ENCODE measurements at regions not wholly inside any gene's neighbourhood (a gene's known extent, or its start where the extent isn't known, plus 50 kb on each side); places are given as distances from the start of the nearest gene placed in this dataset.

DNA sequence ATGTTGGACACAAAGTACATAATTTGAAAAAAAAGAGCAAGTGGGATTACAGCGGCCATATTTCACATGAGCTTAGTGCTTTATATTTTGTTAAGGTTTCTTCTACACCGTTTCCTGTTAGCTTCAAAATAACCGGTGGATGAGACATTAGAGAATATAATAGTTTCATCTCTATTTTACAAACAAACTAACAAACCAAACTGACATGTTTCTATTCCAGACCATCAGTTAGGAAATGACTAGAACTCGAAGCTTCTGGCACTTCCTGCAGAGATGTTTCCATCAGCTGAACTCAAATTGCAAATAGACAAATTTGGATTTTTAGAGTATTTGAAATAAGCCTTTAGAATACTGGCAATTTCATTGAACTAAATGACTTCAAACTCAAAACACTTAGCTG, 86.5 kb downstream of the MTRR start:
- Histone ChIP-seq H3K27ac (ENCODE audit: low read depth, low read length) (no peak overlapping the region), H3K27me3 (ENCODE audit: insufficient read depth, low read length) (peaks cover 7% of the 10 kb centered on the region; the same call in 1 of the 2 replicates), H3K4me1 (ENCODE audit: control insufficient read depth, insufficient read depth, low read length, unreplicated experiment) (no peaks in the 10 kb centered on the region), H3K79me2 (ENCODE audit: control insufficient read depth, insufficient read depth, low read length, unreplicated experiment) (no peaks in the 10 kb centered on the region), H3K4me3 (ENCODE audit: low read depth, low read length) (no peak overlapping the region), H3K36me3 (ENCODE audit: insufficient read depth, low read length) (no peaks in the 10 kb centered on the region), H2AFZ (ENCODE audit: low read length, unreplicated experiment) (no peak overlapping the region)

GRCh38 chr5:7957329-7957728, 88.4 kb downstream of the MTRR start:
- H3K79me2 ChIP-seq (ENCODE audit: control insufficient read depth, insufficient read depth, low read length, unreplicated experiment) = no peaks in the 10 kb centered on the region
- no peaks in the 10 kb centered on the region for H3K36me3 ChIP-seq (ENCODE audit: insufficient read depth, low read length)
- H3K4me3 ChIP-seq (ENCODE audit: low read depth, low read length) = no peak overlapping the region
- H3K27me3 ChIP-seq (ENCODE audit: insufficient read depth, low read length) = peaks cover 7% of the 10 kb centered on the region; the same call in 1 of the 2 replicates
- H3K27ac ChIP-seq (ENCODE audit: low read depth, low read length) = no peak overlapping the region
- H2AFZ ChIP-seq (ENCODE audit: low read length, unreplicated experiment) = no peak overlapping the region
- H3K4me1 ChIP-seq (ENCODE audit: control insufficient read depth, insufficient read depth, low read length, unreplicated experiment) = no peaks in the 10 kb centered on the region

DNA sequence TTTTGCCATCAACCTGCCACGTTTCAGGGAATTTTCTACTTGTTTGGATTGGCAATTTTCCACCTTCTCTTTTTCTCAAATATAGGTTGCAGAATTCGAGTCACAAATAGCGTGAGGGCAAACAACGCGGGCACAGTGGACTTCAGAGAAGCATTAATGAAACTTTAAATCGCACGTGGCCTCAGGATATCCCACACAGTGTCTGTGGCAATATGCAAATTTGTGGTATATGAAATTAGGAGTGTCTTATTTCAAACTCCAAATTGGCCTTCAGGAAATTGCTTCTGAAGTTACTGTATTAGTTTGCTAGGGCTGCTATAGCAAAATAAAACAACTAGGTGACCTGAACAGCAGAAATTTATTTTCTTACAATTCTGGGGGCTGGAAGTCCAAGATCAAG, 91.2 kb downstream of the MTRR start:
- H3K4me1 ChIP-seq (ENCODE audit: control insufficient read depth, insufficient read depth, low read length, unreplicated experiment) = no peaks in the 10 kb centered on the region
- H3K27me3 ChIP-seq (ENCODE audit: insufficient read depth, low read length) = 0 out of 2 replicates have a peak, but pooled peaks cover under 1% of the 10 kb centered on the region
- H3K4me3 ChIP-seq (ENCODE audit: low read depth, low read length) = no peak overlapping the region
- no peaks in the 10 kb centered on the region for H3K36me3 ChIP-seq (ENCODE audit: insufficient read depth, low read length)
- H3K79me2 ChIP-seq (ENCODE audit: control insufficient read depth, insufficient read depth, low read length, unreplicated experiment) = no peaks in the 10 kb centered on the region
- no peak overlapping the region for H2AFZ ChIP-seq (ENCODE audit: low read length, unreplicated experiment)
- H3K27ac ChIP-seq (ENCODE audit: low read depth, low read length) = no peak overlapping the region

DNA sequence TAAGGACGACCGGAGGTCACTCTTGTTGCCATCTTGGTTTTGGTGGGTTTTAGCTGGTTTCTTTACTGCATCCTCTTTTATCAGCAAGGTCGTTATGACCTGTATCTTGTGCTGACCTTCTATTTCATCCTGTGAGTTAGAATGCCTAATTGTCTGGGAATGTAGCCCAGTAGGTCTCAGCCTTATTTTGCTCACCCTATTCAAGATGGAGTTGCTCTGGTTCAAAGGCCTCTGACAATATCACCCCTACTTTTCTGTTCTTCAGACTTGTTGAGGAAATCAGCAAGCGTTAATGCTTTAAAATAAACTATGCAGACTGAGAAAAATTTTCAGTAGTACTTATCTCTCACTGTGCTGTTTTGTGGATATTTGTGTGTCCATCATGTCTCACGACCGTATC, 92.6 kb downstream of the MTRR start:
- Histone ChIP-seq H3K36me3 (ENCODE audit: insufficient read depth, low read length) (no peaks in the 10 kb centered on the region), H3K79me2 (ENCODE audit: control insufficient read depth, insufficient read depth, low read length, unreplicated experiment) (no peaks in the 10 kb centered on the region), H3K27ac (ENCODE audit: low read depth, low read length) (no peak overlapping the region), H3K4me3 (ENCODE audit: low read depth, low read length) (no peak overlapping the region), H3K4me1 (ENCODE audit: control insufficient read depth, insufficient read depth, low read length, unreplicated experiment) (no peaks in the 10 kb centered on the region), H2AFZ (ENCODE audit: low read length, unreplicated experiment) (no peak overlapping the region), H3K27me3 (ENCODE audit: insufficient read depth, low read length) (no peaks in the 10 kb centered on the region; the same call in 1 of the 2 replicates)

GRCh38 chr5:7970816-7971215, 101.9 kb downstream of the MTRR start:
- H3K36me3 ChIP-seq (ENCODE audit: insufficient read depth, low read length) = no peaks in the 10 kb centered on the region
- no peak overlapping the region for H3K4me3 ChIP-seq (ENCODE audit: low read depth, low read length)
- H3K27ac ChIP-seq (ENCODE audit: low read depth, low read length) = no peak overlapping the region
- no peaks in the 10 kb centered on the region for H3K4me1 ChIP-seq (ENCODE audit: control insufficient read depth, insufficient read depth, low read length, unreplicated experiment)
- H3K27me3 ChIP-seq (ENCODE audit: insufficient read depth, low read length) = no peaks in the 10 kb centered on the region; the same call in 1 of the 2 replicates
- no peaks in the 10 kb centered on the region for H3K79me2 ChIP-seq (ENCODE audit: control insufficient read depth, insufficient read depth, low read length, unreplicated experiment)
- no peak overlapping the region for H2AFZ ChIP-seq (ENCODE audit: low read length, unreplicated experiment)

DNA sequence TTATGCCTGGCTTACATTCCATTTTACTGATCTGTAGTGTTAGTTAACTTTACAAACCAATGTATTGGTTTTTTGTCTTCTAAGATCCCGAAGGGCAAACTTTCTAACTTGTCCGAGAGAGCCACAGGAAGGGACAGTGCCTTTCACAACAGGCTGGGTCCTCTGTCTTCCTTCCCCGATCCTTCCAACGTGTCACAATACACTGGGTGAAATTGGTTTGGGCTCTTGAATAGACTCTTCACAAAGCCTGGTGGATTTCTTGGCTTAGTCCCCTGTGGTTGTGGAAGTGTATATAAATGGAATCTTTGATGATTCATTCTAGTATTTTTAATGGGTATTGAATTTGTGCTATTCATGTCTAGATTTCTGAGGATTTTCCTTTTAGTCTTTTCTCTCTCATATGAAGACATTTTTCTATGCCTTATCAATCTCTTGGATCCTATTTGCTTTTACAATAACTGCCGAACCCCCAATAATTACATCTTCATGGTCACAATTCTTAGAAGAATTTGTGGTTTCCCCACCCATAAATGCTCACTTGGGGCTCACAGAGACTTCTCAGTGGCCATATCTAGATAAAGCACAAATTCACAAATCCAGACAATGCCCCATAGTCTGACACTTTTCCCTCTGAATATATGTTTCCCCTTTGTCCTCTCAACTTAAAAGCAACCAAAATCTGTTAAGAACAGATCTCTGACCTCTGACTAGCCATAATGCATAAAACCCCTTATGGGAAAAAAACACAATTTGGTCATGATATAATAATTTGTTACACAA, 107.7 kb downstream of the MTRR start:
- no peak overlapping the region for H2AFZ ChIP-seq (ENCODE audit: low read length, unreplicated experiment)
- H3K36me3 ChIP-seq (ENCODE audit: insufficient read depth, low read length) = no peaks in the 10 kb centered on the region
- no peaks in the 10 kb centered on the region for H3K4me1 ChIP-seq (ENCODE audit: control insufficient read depth, insufficient read depth, low read length, unreplicated experiment)
- no peaks in the 10 kb centered on the region for H3K79me2 ChIP-seq (ENCODE audit: control insufficient read depth, insufficient read depth, low read length, unreplicated experiment)
- no peak overlapping the region for H3K4me3 ChIP-seq (ENCODE audit: low read depth, low read length)
- no peak overlapping the region for H3K27ac ChIP-seq (ENCODE audit: low read depth, low read length)
- H3K27me3 ChIP-seq (ENCODE audit: insufficient read depth, low read length) = no peaks in the 10 kb centered on the region

DNA sequence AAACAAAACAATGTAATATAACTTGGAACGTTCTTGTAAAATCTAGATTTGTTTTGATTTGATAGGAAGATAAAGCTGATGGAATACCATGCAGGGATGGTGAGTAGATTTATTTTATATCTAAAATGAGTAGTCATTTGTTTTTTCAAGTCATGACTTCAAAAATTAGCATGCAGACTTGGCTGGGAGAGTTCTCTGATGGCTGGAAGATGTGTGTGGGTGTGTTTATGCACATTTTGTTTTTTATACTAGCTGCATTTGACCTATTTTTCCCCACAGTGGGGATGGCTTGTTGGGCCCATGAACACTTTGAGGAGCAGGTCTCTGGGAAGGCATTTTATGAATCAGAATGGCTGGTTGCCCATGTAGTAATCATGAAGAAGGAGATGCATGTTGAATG, 109.2 kb downstream of the MTRR start:
- H3K36me3 ChIP-seq (ENCODE audit: insufficient read depth, low read length) = no peaks in the 10 kb centered on the region
- H3K27ac ChIP-seq (ENCODE audit: low read depth, low read length) = no peak overlapping the region
- no peaks in the 10 kb centered on the region for H3K79me2 ChIP-seq (ENCODE audit: control insufficient read depth, insufficient read depth, low read length, unreplicated experiment)
- H3K4me1 ChIP-seq (ENCODE audit: control insufficient read depth, insufficient read depth, low read length, unreplicated experiment) = no peaks in the 10 kb centered on the region
- H3K4me3 ChIP-seq (ENCODE audit: low read depth, low read length) = no peak overlapping the region
- no peaks in the 10 kb centered on the region for H3K27me3 ChIP-seq (ENCODE audit: insufficient read depth, low read length)
- H2AFZ ChIP-seq (ENCODE audit: low read length, unreplicated experiment) = no peak overlapping the region

- no peak overlapping the region for H3K4me3 ChIP-seq (ENCODE audit: low read depth, low read length)
- no peak overlapping the region for H3K27ac ChIP-seq (ENCODE audit: low read depth, low read length)
- no peaks in the 10 kb centered on the region for H3K27me3 ChIP-seq (ENCODE audit: insufficient read depth, low read length)
- H3K4me1 ChIP-seq (ENCODE audit: control insufficient read depth, insufficient read depth, low read length, unreplicated experiment) = no peaks in the 10 kb centered on the region
- H2AFZ ChIP-seq (ENCODE audit: low read length, unreplicated experiment) = no peak overlapping the region
- no peaks in the 10 kb centered on the region for H3K79me2 ChIP-seq (ENCODE audit: control insufficient read depth, insufficient read depth, low read length, unreplicated experiment)
- no peaks in the 10 kb centered on the region for H3K36me3 ChIP-seq (ENCODE audit: insufficient read depth, low read length)
Observed at GRCh38 chr5:7978991-7979390, 110.0 kb downstream of the MTRR start.

GRCh38 chr5:7980881-7981280, 111.9 kb downstream of the MTRR start:
- no peaks in the 10 kb centered on the region for H3K27me3 ChIP-seq (ENCODE audit: insufficient read depth, low read length)
- H3K4me3 ChIP-seq (ENCODE audit: low read depth, low read length) = no peak overlapping the region
- no peak overlapping the region for H2AFZ ChIP-seq (ENCODE audit: low read length, unreplicated experiment)
- no peaks in the 10 kb centered on the region for H3K79me2 ChIP-seq (ENCODE audit: control insufficient read depth, insufficient read depth, low read length, unreplicated experiment)
- no peak overlapping the region for H3K27ac ChIP-seq (ENCODE audit: low read depth, low read length)
- H3K4me1 ChIP-seq (ENCODE audit: control insufficient read depth, insufficient read depth, low read length, unreplicated experiment) = no peaks in the 10 kb centered on the region
- H3K36me3 ChIP-seq (ENCODE audit: insufficient read depth, low read length) = no peaks in the 10 kb centered on the region

DNA sequence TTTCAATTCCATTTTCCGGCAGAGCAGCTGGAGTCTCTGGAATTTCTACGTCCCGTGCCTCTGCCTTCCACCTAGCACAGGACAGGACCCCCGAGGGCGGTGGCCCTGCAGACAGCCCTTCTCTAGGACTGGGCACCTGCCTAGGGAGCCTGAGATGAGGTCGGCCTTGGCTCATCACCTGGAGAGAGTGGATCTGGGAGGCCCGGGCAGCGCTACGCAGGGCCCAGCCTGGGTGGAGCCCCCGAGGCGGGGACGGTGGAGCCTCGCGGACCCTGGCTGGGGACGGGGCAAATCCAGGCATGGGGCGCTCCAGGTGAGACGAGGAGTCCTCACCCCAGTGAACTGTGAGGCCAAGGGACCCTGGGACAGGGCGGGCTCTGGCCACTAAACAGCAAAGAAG, 114.5 kb downstream of the MTRR start:
- H2AFZ ChIP-seq (ENCODE audit: low read length, unreplicated experiment) = no peak overlapping the region
- no peak overlapping the region for H3K27ac ChIP-seq (ENCODE audit: low read depth, low read length)
- H3K79me2 ChIP-seq (ENCODE audit: control insufficient read depth, insufficient read depth, low read length, unreplicated experiment) = no peaks in the 10 kb centered on the region
- H3K4me1 ChIP-seq (ENCODE audit: control insufficient read depth, insufficient read depth, low read length, unreplicated experiment) = no peaks in the 10 kb centered on the region
- no peaks in the 10 kb centered on the region for H3K27me3 ChIP-seq (ENCODE audit: insufficient read depth, low read length)
- no peaks in the 10 kb centered on the region for H3K36me3 ChIP-seq (ENCODE audit: insufficient read depth, low read length)
- no peak overlapping the region for H3K4me3 ChIP-seq (ENCODE audit: low read depth, low read length)

DNA sequence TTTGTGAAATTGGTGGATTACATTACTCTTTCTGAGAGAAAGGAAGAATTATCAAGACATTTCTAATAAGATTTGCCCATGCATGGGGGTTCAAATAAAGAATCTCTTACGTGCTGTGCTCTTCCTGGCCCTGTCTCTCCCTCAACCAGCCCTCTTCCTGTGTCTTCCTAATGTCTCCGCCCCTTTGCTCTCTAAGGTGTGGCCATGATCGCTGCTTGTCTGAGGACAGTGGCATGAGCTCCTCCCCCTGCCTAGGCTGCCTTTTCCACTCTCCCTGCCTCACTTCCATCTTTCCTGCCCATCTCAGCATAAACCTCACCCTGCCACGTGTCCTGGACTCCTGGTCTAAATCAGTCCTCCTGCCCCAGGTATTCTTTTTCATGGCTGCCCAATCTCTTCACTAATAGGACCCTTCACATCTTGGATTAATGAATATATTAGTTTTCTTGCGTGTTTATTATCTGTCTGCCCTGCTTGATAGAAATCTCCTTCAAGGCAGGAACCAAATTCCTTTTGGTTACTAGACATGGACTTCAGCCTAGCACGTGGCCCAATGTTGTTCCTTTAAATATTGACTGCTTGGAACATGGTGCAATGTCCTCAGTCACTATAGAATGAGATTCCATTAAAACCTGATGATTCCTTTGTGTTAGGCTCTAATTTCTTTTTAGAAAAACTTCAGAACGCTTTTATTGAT, 122.3 kb downstream of the MTRR start:
- Histone ChIP-seq H3K36me3 (ENCODE audit: insufficient read depth, low read length) (no peaks in the 10 kb centered on the region), H2AFZ (ENCODE audit: low read length, unreplicated experiment) (no peak overlapping the region), H3K4me1 (ENCODE audit: control insufficient read depth, insufficient read depth, low read length, unreplicated experiment) (no peaks in the 10 kb centered on the region), H3K27me3 (ENCODE audit: insufficient read depth, low read length) (no peaks in the 10 kb centered on the region), H3K4me3 (ENCODE audit: low read depth, low read length) (no peak overlapping the region), H3K79me2 (ENCODE audit: control insufficient read depth, insufficient read depth, low read length, unreplicated experiment) (no peaks in the 10 kb centered on the region), H3K27ac (ENCODE audit: low read depth, low read length) (no peak overlapping the region)

All from ACC112 (cell line).